ENCODE measurements at regions not wholly inside any gene's neighbourhood (a gene's known extent, or its start where the extent isn't known, plus 50 kb on each side); places are given as distances from the start of the nearest gene placed in this dataset.
"Not testable (repeated sequence)": the region's sequence is repeated elsewhere in the genome, so short reads cannot be mapped to it uniquely, and the experiment has no call there.

GRCh38 chr20:53863535-53863922 is 206.9 kb downstream of the BCAS1 start:
- TF ChIP-seq CTCF, POLR2A (IDR thresholded peaks at IDR 0.05): not testable (repeated sequence)

Data from adrenal gland (tissue), 5 donors.